H1 (cell line): ENCODE measurements at regions not wholly inside any gene's neighbourhood (a gene's known extent, or its start where the extent isn't known, plus 50 kb on each side); places are given as distances from the start of the nearest gene placed in this dataset.

Experiments
- CTCF ChIA-PET: fragments of 300-600 bp; sonication (Branson Sonifier 250); formaldehyde crosslinking; loops from one replicate; lab custom pipeline; 2021; ENCODE audit not compliant: partially characterized antibody; lab: Charles Lee
- POLR2A ChIA-PET: fragments of 300-600 bp; sonication (Branson Sonifier 250); formaldehyde crosslinking; loops from one replicate; lab custom pipeline; 2021; ENCODE audit warnings: inconsistent platforms; ENCODE audit not compliant: partially characterized antibody; lab: Charles Lee
- DNase-seq, 2 experiments: peaks; one replicate each; pipeline versions ENCODE4 v3.0.0 to v3.0.0-alpha.2; 2010 to 2022; ENCODE audit warnings: low spot score in 2 of 2, low read depth in 1 of 2, mixed read lengths in 1 of 2
- FAIRE-seq: peaks from 2 replicates; lab custom pipeline; 2011; peaks lifted over from hg19 to GRCh38; lab: Jason Lieb, UNC
- H2AFZ ChIP-seq: 2 replicates; pipeline ENCODE4 v1.8.1; 2012; ENCODE audit warnings: low read length, inconsistent platforms
- H2AK5ac ChIP-seq: 2 replicates; pipeline ENCODE4 v1.6.1; 2013; ENCODE audit warnings: low read depth, low read length
- H2BK120ac ChIP-seq: replicated peaks from 2 replicates; pipeline ENCODE3; 2013; ENCODE audit warnings: low read depth, low read length, inconsistent platforms
- H2BK12ac ChIP-seq: 2 replicates; pipeline ENCODE4 v1.6.1; 2013; ENCODE audit warnings: low read depth, low read length
- H2BK15ac ChIP-seq: 2 replicates; pipeline ENCODE4 v1.6.1; 2013; ENCODE audit warnings: low read length
- H2BK20ac ChIP-seq: 2 replicates; pipeline ENCODE4 v1.6.1; 2013; ENCODE audit warnings: low read length
- H2BK5ac ChIP-seq: 2 replicates; pipeline ENCODE4 v1.6.1; 2013; ENCODE audit warnings: low read depth, low read length
- H3K14ac ChIP-seq: 2 replicates; pipeline ENCODE4 v1.6.1; 2013; ENCODE audit warnings: inconsistent platforms; ENCODE audit not compliant: insufficient read length
- H3K18ac ChIP-seq: 2 replicates; pipeline ENCODE4 v1.6.1; 2013; ENCODE audit warnings: low read length; ENCODE audit errors: extremely low read depth
- H3K23ac ChIP-seq: 2 replicates; pipeline ENCODE4 v1.6.1; 2013; ENCODE audit warnings: inconsistent platforms; ENCODE audit not compliant: insufficient read length
- H3K23me2 ChIP-seq: 2 replicates; pipeline ENCODE4 v1.6.1; 2013; ENCODE audit warnings: low read depth, low read length
- H3K27ac ChIP-seq: 2 replicates; pipeline ENCODE4 v1.6.1; 2011; ENCODE audit warnings: low read depth, low read length, inconsistent platforms
- H3K27me3 ChIP-seq, 4 experiments: replicated peaks in 1 of 4; 1 replicate in 1 of 4; 2 replicates in 3 of 4; pipeline versions ENCODE4 v1.6.1 to v1.8.1; 2011 to 2013; ENCODE audit warnings: low read length in 3 of 4, mild to moderate bottlenecking in 3 of 4, inconsistent platforms in 2 of 4, mixed read lengths in 2 of 4, moderate library complexity in 1 of 4; ENCODE audit not compliant: control insufficient read depth in 3 of 4, insufficient read depth in 3 of 4; ENCODE audit errors: extremely low read depth in 1 of 4
- H3K36me3 ChIP-seq, 4 experiments: 2 replicates each; pipeline versions ENCODE4 v1.6.1 to v1.8.1; 2011 to 2013; ENCODE audit warnings: mild to moderate bottlenecking in 4 of 4, low read length in 3 of 4, moderate library complexity in 2 of 4, control low read depth in 1 of 4, inconsistent platforms in 1 of 4; ENCODE audit not compliant: insufficient read depth in 4 of 4, control insufficient read depth in 2 of 4
- H3K4ac ChIP-seq: replicated peaks from 2 replicates; pipeline ENCODE3; 2013; ENCODE audit warnings: low read length, low read depth, mixed read lengths, inconsistent platforms; ENCODE audit not compliant: insufficient read length
- H3K4me1 ChIP-seq, 4 experiments: replicated peaks in 1 of 4; 1 replicate in 1 of 4; 2 replicates in 3 of 4; pipeline versions ENCODE4 v1.6.1 to v1.8.1; 2011 to 2013; ENCODE audit warnings: low read length in 3 of 4, inconsistent platforms in 2 of 4, mixed read lengths in 1 of 4; ENCODE audit not compliant: insufficient read depth in 4 of 4, control insufficient read depth in 3 of 4
- H3K4me2 ChIP-seq, 2 experiments: 2 replicates each; pipeline versions ENCODE4 v1.6.1 to v1.8.1; 2011 to 2013; ENCODE audit warnings: low read depth in 2 of 2, low read length in 2 of 2, control low read depth in 1 of 2, inconsistent platforms in 1 of 2, mild to moderate bottlenecking in 1 of 2; ENCODE audit not compliant: insufficient read depth in 1 of 2
- H3K4me3 ChIP-seq, 4 experiments: fragments of 200-600, 300-600 bp in 1 of 4; sonication (generic), shearing (Covaris generic), sonication (Bioruptor Twin) in 1 of 4; 2 replicates each; pipeline versions ENCODE4 v1.5.1 to v1.8.1; 2011 to 2016; ENCODE audit warnings: low read length in 4 of 4, low read depth in 3 of 4, control low read depth in 2 of 4, inconsistent platforms in 2 of 4, mild to moderate bottlenecking in 2 of 4, mixed read lengths in 1 of 4, moderate library complexity in 1 of 4; ENCODE audit not compliant: insufficient read depth in 2 of 4; ENCODE audit errors: extremely low read depth in 1 of 4
- H3K56ac ChIP-seq: replicated peaks from 2 replicates; pipeline ENCODE3; 2013; ENCODE audit warnings: low read depth, mild to moderate bottlenecking, mixed read lengths, low read length, inconsistent platforms; ENCODE audit not compliant: insufficient read length
- H3K79me1 ChIP-seq: 2 replicates; pipeline ENCODE4 v1.6.1; 2013; ENCODE audit warnings: low read depth, low read length, control low read depth
- H3K79me2 ChIP-seq, 2 experiments: 2 replicates each; pipeline versions ENCODE4 v1.6.1 to v1.8.1; 2012 to 2013; ENCODE audit warnings: low read length in 2 of 2, mild to moderate bottlenecking in 2 of 2, inconsistent platforms in 1 of 2; ENCODE audit not compliant: insufficient read depth in 2 of 2, control insufficient read depth in 1 of 2
- H3K9ac ChIP-seq, 4 experiments: replicated peaks in 1 of 4; 1 replicate in 1 of 4; 2 replicates in 3 of 4; pipeline versions ENCODE4 v1.6.1 to v1.8.1; 2011 to 2013; ENCODE audit warnings: low read depth in 3 of 4, low read length in 3 of 4, control low read depth in 2 of 4, mild to moderate bottlenecking in 2 of 4, moderate library complexity in 2 of 4, inconsistent platforms in 1 of 4; ENCODE audit errors: extremely low read depth in 1 of 4
- H3K9me3 ChIP-seq, 2 experiments: 2 replicates each; pipeline versions ENCODE4 v1.6.1 to v1.8.1; 2012 to 2013; ENCODE audit warnings: mild to moderate bottlenecking in 2 of 2, moderate library complexity in 2 of 2, control low read depth in 1 of 2, inconsistent platforms in 1 of 2, low read depth in 1 of 2, low read length in 1 of 2, mixed read lengths in 1 of 2; ENCODE audit not compliant: insufficient read depth in 2 of 2
- H4K20me1 ChIP-seq, 2 experiments: replicated peaks in 1 of 2; 2 replicates each; pipeline versions ENCODE3 to v1.8.1; 2011 to 2013; ENCODE audit warnings: inconsistent platforms in 2 of 2, low read length in 2 of 2, mild to moderate bottlenecking in 1 of 2; ENCODE audit not compliant: insufficient read depth in 2 of 2, control insufficient read depth in 1 of 2
- H4K5ac ChIP-seq: 2 replicates; pipeline ENCODE4 v1.6.1; 2013; ENCODE audit warnings: low read length, low read depth, mixed read lengths, inconsistent platforms; ENCODE audit not compliant: insufficient read length
- H4K8ac ChIP-seq: 2 replicates; pipeline ENCODE4 v1.8.0; 2013; ENCODE audit warnings: mild to moderate bottlenecking, moderate library complexity, low read length, inconsistent platforms; ENCODE audit not compliant: insufficient read depth; ENCODE audit errors: extremely low read depth
- H4K91ac ChIP-seq: replicated peaks from 2 replicates; pipeline ENCODE3; 2013; ENCODE audit warnings: low read length, mixed read lengths, inconsistent platforms; ENCODE audit not compliant: insufficient read length
- BCL11A ChIP-seq, 2 experiments: IDR thresholded peaks; one replicate each; pipeline ENCODE4 v1.6.1; 2011; ENCODE audit warnings: low read depth in 2 of 2, low read length in 2 of 2, mild to moderate bottlenecking in 2 of 2
- CBX5 ChIP-seq: fragments of 300-800, 300-1000 bp; sonication (generic); IDR thresholded peaks from 2 replicates; pipeline ENCODE4 v1.7.1; 2016; ENCODE audit warnings: antibody characterized with exemption, low read length, low read depth
- CHD1 ChIP-seq: IDR thresholded peaks from 2 replicates; pipeline ENCODE4 v1.6.1; 2012; ENCODE audit warnings: low read depth, low read length, improper control_type of control experiment
- WGBS, 2 experiments: shearing (Covaris generic) in 1 of 2; methylation state at CpG; one replicate each; pipeline versions ENCODE4 v1.1.6 to v1.1.7; 2013 to 2015; ENCODE audit warnings: low lambda C conversion rate in 2 of 2, mixed read lengths in 2 of 2, inconsistent platforms in 1 of 2, low coverage in 1 of 2, missing lambda C conversion rate in 1 of 2; ENCODE audit not compliant: insufficient replicate concordance in 2 of 2, insufficient coverage in 1 of 2, insufficient read length in 1 of 2; ENCODE audit errors: extremely low coverage in 1 of 2, missing lambda C conversion rate in 1 of 2; 5-methylcytosine and 5-hydroxymethylcytosine counted together

DNA sequence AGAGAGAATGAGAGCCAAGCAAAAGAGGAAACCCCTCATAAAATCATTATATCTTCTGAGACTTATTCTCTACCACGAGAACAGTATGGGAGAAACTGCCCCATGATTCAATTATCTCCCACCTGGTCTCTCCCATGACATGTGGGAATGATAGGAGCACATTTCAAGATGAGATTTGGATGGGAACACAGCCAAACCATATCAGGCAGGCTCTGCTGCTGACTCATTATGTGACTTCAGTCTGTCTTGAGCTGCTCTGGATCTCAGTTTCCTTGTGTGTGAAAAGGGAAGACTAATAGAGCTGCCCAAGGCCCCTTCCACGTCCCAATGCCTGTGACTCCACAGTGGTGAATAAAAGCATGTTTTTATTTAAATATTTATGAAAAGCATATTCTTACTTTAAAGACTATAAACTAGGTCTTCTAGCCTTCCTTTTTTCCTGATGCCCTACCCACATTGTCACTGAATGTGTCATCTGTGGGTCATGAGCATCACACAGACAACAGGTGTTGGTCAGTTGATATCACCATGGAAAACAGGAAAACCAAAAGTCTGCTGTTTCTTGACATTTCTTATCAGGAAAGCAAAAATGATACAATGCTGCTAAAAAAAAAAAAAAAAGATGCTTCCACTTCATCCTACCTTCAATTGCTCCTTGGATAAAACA lies 96.0 kb upstream of the PPP2R3A start:
- no peaks in the 10 kb centered on the region; the same call in 1 of the 2 replicates for H3K23me2 ChIP-seq
- ChIA-PET CTCF (no interaction called here), POLR2A (no interaction called here)
- no peak for DNase-seq
- H2BK120ac ChIP-seq, result no peak overlapping the region
- H3K4me3 ChIP-seq, result no peak overlapping the region
- no peaks in the 10 kb centered on the region for H3K79me2 ChIP-seq
- H2BK12ac ChIP-seq, result no peak overlapping the region
- H3K9ac ChIP-seq, result no peak overlapping the region
- no peak overlapping the region for H3K4me2 ChIP-seq
- H3K18ac ChIP-seq, result no peak overlapping the region
- H2BK15ac ChIP-seq, result no peak overlapping the region
- H3K27ac ChIP-seq, result no peak overlapping the region
- no peak overlapping the region for H2BK5ac ChIP-seq
- 0 out of 4 replicates have a peak, but pooled peaks cover 0 to 4% of the 10 kb centered on the region in 2 experiments for H3K9me3 ChIP-seq
- no peaks in the 10 kb centered on the region for H3K27me3 ChIP-seq
- H4K91ac ChIP-seq, result no peak overlapping the region
- no peak overlapping the region for H2BK20ac ChIP-seq
- H3K56ac ChIP-seq, result no peak overlapping the region
- no peaks in the 10 kb centered on the region for H3K4me1 ChIP-seq
- H2AFZ ChIP-seq, result no peak overlapping the region
- no peak for FAIRE-seq
- no peak overlapping the region for H3K4ac ChIP-seq
- H2AK5ac ChIP-seq, result no peak overlapping the region
- H3K23ac ChIP-seq, result no peak overlapping the region
- no peak overlapping the region for H4K8ac ChIP-seq
- no peak overlapping the region for H4K5ac ChIP-seq
- no peaks in the 10 kb centered on the region for H4K20me1 ChIP-seq
- H3K79me1 ChIP-seq, result no peaks in the 10 kb centered on the region
- 91% methylated on average over 2 of the region's 2 CpGs; no CpG with 5 or more reads in 1 of the 2 experiments for WGBS, 2 experiments
- H3K14ac ChIP-seq, result no peak overlapping the region
- H3K36me3 ChIP-seq, result no peaks in the 10 kb centered on the region
- TF ChIP-seq CBX5, result no peak
- TF ChIP-seq BCL11A (IDR thresholded peaks at IDR 0.05; ENCODE audit: low read depth in 2 of 2, low read length in 2 of 2), result no peak
- no peak for TF ChIP-seq CHD1
